Ishikawa (cell line): ENCODE measurements at regions not wholly inside any gene's neighbourhood (a gene's known extent, or its start where the extent isn't known, plus 50 kb on each side); places are given as distances from the start of the nearest gene placed in this dataset.

Experiments used
- NFIC ChIP-seq: IDR thresholded peaks from 2 replicates; pipeline ENCODE4 v1.6.1; 2012
- RAD21 ChIP-seq: IDR thresholded peaks from 2 replicates; pipeline ENCODE4 v1.6.1; 2012; ENCODE audit warnings: low read depth
- REST ChIP-seq: IDR thresholded peaks from 2 replicates; pipeline ENCODE4 v1.6.1; 2012; ENCODE audit warnings: low read depth, mild to moderate bottlenecking
- TAF1 ChIP-seq: IDR thresholded peaks from 2 replicates; pipeline ENCODE4 v1.6.1; 2012; ENCODE audit warnings: low read depth, mild to moderate bottlenecking

DNA sequence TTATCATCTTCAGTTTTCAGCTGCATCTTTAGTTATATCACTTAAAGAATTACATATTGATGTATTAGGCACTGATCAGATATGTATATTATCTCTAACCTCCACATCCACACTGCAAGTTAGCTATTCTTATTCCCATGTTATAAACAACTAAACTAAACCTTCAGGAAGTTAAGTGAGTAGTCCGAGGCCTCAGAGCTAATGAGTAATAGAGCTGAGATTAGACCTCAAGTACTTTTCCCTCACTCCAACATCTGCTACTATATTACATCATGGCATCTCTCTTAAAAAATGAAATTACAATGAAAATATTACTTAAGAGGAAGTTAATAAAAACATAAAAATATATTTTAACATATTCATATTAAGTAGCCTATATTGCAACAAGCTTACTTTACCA, 183.6 kb upstream of the MAP2 start:
- TF ChIP-seq RAD21 (no peak), TAF1 (no peak), NFIC (no peak), REST (no peak)
